ENCODE measurements at regions not wholly inside any gene's neighbourhood (a gene's known extent, or its start where the extent isn't known, plus 50 kb on each side); places are given as distances from the start of the nearest gene placed in this dataset.

- no peak for DNase-seq
Observed at GRCh38 chr5:124410539-124411488, 335.6 kb downstream of the ZNF608 start.

GRCh38 chr5:124408738-124409453 lies 337.5 kb downstream of the ZNF608 start:
- no peak for DNase-seq

- no peak for DNase-seq
Observed at GRCh38 chr5:124404796-124405195, 341.6 kb downstream of the ZNF608 start.

GRCh38 chr5:124403281-124403680 lies 343.2 kb downstream of the ZNF608 start:
- no peak for DNase-seq

GRCh38 chr5:124402144-124402581 lies 344.3 kb downstream of the ZNF608 start:
- no peak for DNase-seq

GRCh38 chr5:124401476-124402143 lies 344.8 kb downstream of the ZNF608 start:
- no peak for DNase-seq

- DNase-seq = no peak
Observed at GRCh38 chr5:124399426-124399961, 346.9 kb downstream of the ZNF608 start.

- DNase-seq = no peak
Observed at GRCh38 chr5:124398460-124398859, 348.0 kb downstream of the ZNF608 start.

- DNase-seq = no peak
Observed at GRCh38 chr5:124397317-124397716, 349.1 kb downstream of the ZNF608 start.

- DNase-seq = no peak
Observed at GRCh38 chr5:124395926-124396325, 350.5 kb downstream of the ZNF608 start.

GRCh38 chr5:124395287-124395686 lies 351.2 kb downstream of the ZNF608 start:
- no peak for DNase-seq

- no peak for DNase-seq
Observed at GRCh38 chr5:124394700-124395245, 351.7 kb downstream of the ZNF608 start.

- DNase-seq = no peak
Observed at GRCh38 chr5:124393584-124394379, 352.7 kb downstream of the ZNF608 start.

GRCh38 chr5:124383693-124384092 lies 362.7 kb downstream of the ZNF608 start:
- no peak for DNase-seq

- no peak for DNase-seq
Observed at GRCh38 chr5:124377386-124377785, 369.1 kb downstream of the ZNF608 start.

GRCh38 chr5:124373883-124374282 lies 372.6 kb downstream of the ZNF608 start:
- DNase-seq = no peak

- no peak for DNase-seq
Observed at GRCh38 chr5:124372457-124372856, 374.0 kb downstream of the ZNF608 start.

- no peak for DNase-seq
Observed at GRCh38 chr5:124371111-124371706, 375.2 kb downstream of the ZNF608 start.

GRCh38 chr5:124370601-124371000 lies 375.8 kb downstream of the ZNF608 start:
- no peak for DNase-seq

GRCh38 chr5:124365361-124365801 lies 381.1 kb downstream of the ZNF608 start:
- DNase-seq = no peak

- no peak for DNase-seq
Observed at GRCh38 chr5:124355928-124356327, 390.5 kb downstream of the ZNF608 start.
